22Rv1 (cell line): ENCODE measurements at regions not wholly inside any gene's neighbourhood (a gene's known extent, or its start where the extent isn't known, plus 50 kb on each side); places are given as distances from the start of the nearest gene placed in this dataset.

Experiments
- CTCF ChIP-seq: fragments of 450-650 bp; IDR thresholded peaks from 2 replicates; pipeline ENCODE4 v1.5.1; 2017; ENCODE audit warnings: mild to moderate bottlenecking
- ZFX ChIP-seq: fragments of 450-650 bp; IDR thresholded peaks from 2 replicates; pipeline ENCODE4 v1.6.1; 2017; ENCODE audit warnings: antibody characterized with exemption, borderline replicate concordance

GRCh38 chr7:16944936-16945335 is 63.2 kb upstream of the AGR3 start:
- TF ChIP-seq CTCF (no peak), ZFX (no peak)
